CD4-positive, alpha-beta T cell (primary cell): ENCODE measurements at regions not wholly inside any gene's neighbourhood (a gene's known extent, or its start where the extent isn't known, plus 50 kb on each side); places are given as distances from the start of the nearest gene placed in this dataset.

Source experiments
- ATAC-seq: fragments of 200-7000 bp; cut with Tn5 transposase; one replicate; pipeline ENCODE4 v1.10.0; 2022; ENCODE audit warnings: mild to moderate bottlenecking; ENCODE audit not compliant: poor library complexity
- CTCF ChIA-PET: fragments of 350-600 bp; sonication (Branson Sonifier 250); formaldehyde crosslinking; loops from one replicate; lab custom pipeline; 2021; ENCODE audit warnings: antibody characterized with exemption, inconsistent platforms; lab: Charles Lee
- POLR2A ChIA-PET: fragments of 350-600 bp; sonication (Branson Sonifier 250); formaldehyde crosslinking; loops from one replicate; lab custom pipeline; 2021; ENCODE audit warnings: antibody characterized with exemption, inconsistent platforms; lab: Charles Lee
- DNase-seq, 14 experiments: peaks; one replicate each; pipeline ENCODE4 v3.0.0-alpha.2; 2013 to 2020; ENCODE audit warnings: mixed read lengths in 2 of 14
- H3K27ac ChIP-seq, 2 donors: one replicate each; pipeline versions ENCODE4 v1.5.1 to v1.7.0; 2013; ENCODE audit warnings: low read length in 2 of 2, low read depth in 1 of 2, mild to moderate bottlenecking in 1 of 2
- H3K27me3 ChIP-seq, 2 experiments: 1 replicate in 1 of 2; 2 replicates in 1 of 2; pipeline versions ENCODE4 v1.6.1 to v1.7.0; 2013; ENCODE audit warnings: low read length in 2 of 2, control low read depth in 1 of 2, mild to moderate bottlenecking in 1 of 2, moderate library complexity in 1 of 2; ENCODE audit not compliant: insufficient read depth in 2 of 2, control insufficient read depth in 1 of 2
- H3K36me3 ChIP-seq: one replicate; pipeline ENCODE4 v1.6.1; 2013; ENCODE audit warnings: low read length, control low read depth; ENCODE audit not compliant: insufficient read depth
- H3K4me1 ChIP-seq: one replicate; pipeline ENCODE4 v1.6.1; 2013; ENCODE audit warnings: low read length, control low read depth; ENCODE audit not compliant: insufficient read depth
- H3K4me3 ChIP-seq: one replicate; pipeline ENCODE4 v1.5.1; 2013; ENCODE audit warnings: mild to moderate bottlenecking, low read length, moderate library complexity
- H3K9me3 ChIP-seq, 2 experiments: 1 replicate in 1 of 2; 2 replicates in 1 of 2; pipeline versions ENCODE4 v1.6.1 to v1.7.0; 2013; ENCODE audit warnings: low read length in 2 of 2, mild to moderate bottlenecking in 2 of 2, control low read depth in 1 of 2, moderate library complexity in 1 of 2; ENCODE audit not compliant: control insufficient read depth in 1 of 2, insufficient read depth in 1 of 2
- H3K27ac Mint-ChIP-seq: one replicate; pipeline ENCODE4 v1.8.0; 2020; ENCODE audit warnings: mixed read lengths
- H3K27me3 Mint-ChIP-seq: one replicate; pipeline ENCODE4 v1.8.0; 2021; ENCODE audit warnings: mixed read lengths
- H3K36me3 Mint-ChIP-seq: one replicate; pipeline ENCODE4 v1.8.0; 2021; ENCODE audit warnings: low read depth, mixed read lengths
- H3K4me1 Mint-ChIP-seq: one replicate; pipeline ENCODE4 v1.8.0; 2021; ENCODE audit warnings: low read depth, mixed read lengths
- H3K4me3 Mint-ChIP-seq: one replicate; pipeline ENCODE4 v1.8.0; 2020; ENCODE audit warnings: mild to moderate bottlenecking, mixed read lengths
- H3K9me3 Mint-ChIP-seq: one replicate; pipeline ENCODE4 v1.8.0; 2020; ENCODE audit warnings: mixed read lengths
- intact Hi-C, 2 experiments: fragments of 100-400 bp; cut with DNase I in 1 of 2; cut with micrococcal nuclease in 1 of 2; formaldehyde crosslinking; loops; one replicate each; pipeline versions ENCODE4 v1.15.1 to v1.9.0; 2023 to 2025; cut with DNase I, micrococcal nuclease
- TF ChIP-seq, protein P1 (sequence below): fragments of 200-600 bp; IDR thresholded peaks from one replicate; pipeline ENCODE4 v1.8.0; 2022; ENCODE audit warnings: antibody characterized with exemption, mild to moderate bottlenecking

DNA sequence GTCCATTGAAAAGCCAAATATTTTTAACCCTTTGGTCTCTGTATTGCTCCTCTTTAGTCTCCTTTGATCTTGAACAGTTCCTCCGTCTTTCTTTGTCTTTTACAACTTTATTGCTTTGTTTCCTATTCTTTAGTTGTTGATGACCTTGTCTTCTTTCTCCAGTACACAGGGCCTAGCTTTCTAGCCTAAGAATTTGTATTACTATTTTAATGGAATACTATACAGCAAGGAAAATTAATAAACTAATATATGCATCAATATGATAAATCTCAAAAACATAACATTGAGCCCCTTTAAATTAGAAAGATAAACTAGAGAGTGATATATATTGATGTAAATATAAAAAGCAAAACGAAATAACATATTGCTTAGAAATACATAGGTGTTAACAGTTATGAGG, 88.7 kb downstream of the NR1D2 start:
- POLR2A ChIA-PET = no interaction called here
- Mint-ChIP-seq H3K27me3 (no peaks in the 10 kb centered on the region), H3K9me3 (peaks cover 4% of the 10 kb centered on the region), H3K36me3 (no peaks in the 10 kb centered on the region), H3K27ac (no peak overlapping the region), H3K4me1 (no peaks in the 10 kb centered on the region), H3K4me3 (no peak overlapping the region)
- Histone ChIP-seq H3K36me3 (no peaks in the 10 kb centered on the region), H3K9me3 (peaks cover 0 to 7% of the 10 kb centered on the region in 2 experiments), H3K27me3 (no peaks in the 10 kb centered on the region), H3K4me1 (no peaks in the 10 kb centered on the region), H3K27ac (no peak overlapping the region), H3K4me3 (no peak overlapping the region)
- intact Hi-C loops = no loop called here
- DNase-seq = no peak
- ATAC-seq = no peak
- TF ChIP-seq, protein P1, sequence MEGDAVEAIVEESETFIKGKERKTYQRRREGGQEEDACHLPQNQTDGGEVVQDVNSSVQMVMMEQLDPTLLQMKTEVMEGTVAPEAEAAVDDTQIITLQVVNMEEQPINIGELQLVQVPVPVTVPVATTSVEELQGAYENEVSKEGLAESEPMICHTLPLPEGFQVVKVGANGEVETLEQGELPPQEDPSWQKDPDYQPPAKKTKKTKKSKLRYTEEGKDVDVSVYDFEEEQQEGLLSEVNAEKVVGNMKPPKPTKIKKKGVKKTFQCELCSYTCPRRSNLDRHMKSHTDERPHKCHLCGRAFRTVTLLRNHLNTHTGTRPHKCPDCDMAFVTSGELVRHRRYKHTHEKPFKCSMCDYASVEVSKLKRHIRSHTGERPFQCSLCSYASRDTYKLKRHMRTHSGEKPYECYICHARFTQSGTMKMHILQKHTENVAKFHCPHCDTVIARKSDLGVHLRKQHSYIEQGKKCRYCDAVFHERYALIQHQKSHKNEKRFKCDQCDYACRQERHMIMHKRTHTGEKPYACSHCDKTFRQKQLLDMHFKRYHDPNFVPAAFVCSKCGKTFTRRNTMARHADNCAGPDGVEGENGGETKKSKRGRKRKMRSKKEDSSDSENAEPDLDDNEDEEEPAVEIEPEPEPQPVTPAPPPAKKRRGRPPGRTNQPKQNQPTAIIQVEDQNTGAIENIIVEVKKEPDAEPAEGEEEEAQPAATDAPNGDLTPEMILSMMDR = no peak
- CTCF ChIA-PET = no interaction called here

GRCh38 chr3:24034464-24034863, 89.4 kb downstream of the NR1D2 start:
- Mint-ChIP-seq H3K36me3 (no peaks in the 10 kb centered on the region), H3K4me1 (no peaks in the 10 kb centered on the region), H3K9me3 (peaks cover 4% of the 10 kb centered on the region), H3K4me3 (no peak overlapping the region), H3K27ac (no peak overlapping the region), H3K27me3 (no peaks in the 10 kb centered on the region)
- ATAC-seq = no peak
- ChIA-PET CTCF (no interaction called here), POLR2A (no interaction called here)
- peaks cover 0 to 7% of the 10 kb centered on the region in 2 experiments for H3K9me3 ChIP-seq
- H3K4me1 ChIP-seq = no peaks in the 10 kb centered on the region
- intact Hi-C loops = no loop called here
- no peak overlapping the region for H3K27ac ChIP-seq
- no peaks in the 10 kb centered on the region for H3K27me3 ChIP-seq
- no peak for DNase-seq
- TF ChIP-seq, protein P1 = no peak
- H3K4me3 ChIP-seq = no peak overlapping the region
- H3K36me3 ChIP-seq = no peaks in the 10 kb centered on the region

DNA sequence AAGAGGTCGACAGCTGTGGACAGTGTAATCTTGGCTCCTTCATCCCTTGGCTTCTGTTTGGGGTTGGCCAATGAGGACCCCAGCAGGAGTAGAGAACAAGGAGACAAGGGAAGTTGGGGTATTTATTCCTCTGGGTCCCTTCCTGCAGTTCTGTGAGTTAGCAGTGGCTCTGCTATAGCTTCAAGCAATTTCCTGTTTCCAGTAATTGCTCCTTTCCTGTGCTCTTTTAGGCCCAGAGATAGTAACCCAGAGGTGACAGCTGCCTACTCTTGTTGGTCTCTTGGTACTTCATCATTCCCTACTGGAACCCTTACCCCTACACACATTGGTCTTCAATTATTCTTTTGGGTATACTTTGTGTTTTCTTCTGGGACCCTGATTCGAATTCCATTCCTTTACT, 92.9 kb downstream of the NR1D2 start:
- Histone ChIP-seq H3K4me3 (no peak overlapping the region), H3K36me3 (no peaks in the 10 kb centered on the region), H3K9me3 (peaks cover 0 to 7% of the 10 kb centered on the region in 2 experiments), H3K4me1 (no peaks in the 10 kb centered on the region), H3K27me3 (no peaks in the 10 kb centered on the region), H3K27ac (no peak overlapping the region)
- ChIA-PET CTCF (no interaction called here), POLR2A (no interaction called here)
- no peak for DNase-seq
- intact Hi-C loops = no loop called here
- H3K27me3 Mint-ChIP-seq = no peaks in the 10 kb centered on the region
- TF ChIP-seq, protein P1 = no peak
- no peak overlapping the region for H3K4me3 Mint-ChIP-seq
- ATAC-seq = no peak
- H3K4me1 Mint-ChIP-seq = no peaks in the 10 kb centered on the region
- no peaks in the 10 kb centered on the region for H3K36me3 Mint-ChIP-seq
- peaks cover 3% of the 10 kb centered on the region for H3K9me3 Mint-ChIP-seq
- H3K27ac Mint-ChIP-seq = no peak overlapping the region
